HG02798 (cell line): ENCODE measurements at regions not wholly inside any gene's neighbourhood (a gene's known extent, or its start where the extent isn't known, plus 50 kb on each side); places are given as distances from the start of the nearest gene placed in this dataset.
"Not testable (repeated sequence)": the region's sequence is repeated elsewhere in the genome, so short reads cannot be mapped to it uniquely, and the experiment has no call there.

Experiments used
- ATAC-seq: cut with Tn5 transposase; IDR thresholded peaks from one replicate; pipeline ENCODE4 v1.9.1; 2021; ENCODE audit warnings: mild to moderate bottlenecking; ENCODE audit not compliant: unreplicated experiment, poor library complexity

DNA sequence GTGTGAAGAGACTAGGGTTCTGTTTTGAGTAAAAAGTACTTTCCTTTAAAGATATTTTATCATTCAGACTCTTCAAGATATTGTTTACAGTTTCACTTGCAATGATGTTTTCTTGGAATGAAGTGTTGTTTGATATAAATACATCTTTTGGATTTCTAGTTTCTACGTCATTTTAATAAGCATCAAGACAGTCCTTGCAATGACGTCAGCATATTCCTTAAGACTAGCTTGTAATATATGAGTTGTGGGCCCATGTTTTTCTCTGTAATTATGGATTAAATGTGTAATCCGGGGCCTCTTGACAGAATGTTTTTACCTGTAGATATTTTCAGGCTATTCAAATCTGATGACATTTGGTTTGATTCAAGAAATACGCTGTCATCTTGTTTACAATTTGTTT is 66.1 kb downstream of the RBMX2 start:
- ATAC-seq: no peak

DNA sequence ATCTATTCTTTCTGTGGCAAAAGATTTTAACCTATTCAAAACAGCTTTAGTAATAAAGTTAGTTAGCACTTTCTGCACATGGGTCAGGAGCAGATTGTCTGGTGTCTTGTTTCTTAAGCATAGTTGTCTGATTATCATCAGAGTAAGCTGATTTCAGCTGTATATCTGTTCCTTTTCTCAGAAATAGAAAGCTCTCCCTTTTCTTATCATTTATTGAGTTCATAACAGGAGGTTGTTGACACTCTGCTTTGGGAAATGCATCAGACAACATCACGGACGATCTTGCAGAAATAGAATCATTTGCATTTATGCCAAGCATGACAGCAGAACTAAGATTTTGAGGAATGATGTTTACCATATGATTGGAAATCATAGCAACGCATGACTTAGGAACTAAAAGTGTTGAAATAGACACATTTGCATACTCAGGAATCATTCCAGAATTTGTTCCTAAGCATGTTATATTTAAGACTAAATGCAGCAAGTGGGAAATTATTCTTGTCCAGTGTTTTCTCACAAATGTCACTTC is 66.7 kb downstream of the RBMX2 start:
- ATAC-seq: no peak

DNA sequence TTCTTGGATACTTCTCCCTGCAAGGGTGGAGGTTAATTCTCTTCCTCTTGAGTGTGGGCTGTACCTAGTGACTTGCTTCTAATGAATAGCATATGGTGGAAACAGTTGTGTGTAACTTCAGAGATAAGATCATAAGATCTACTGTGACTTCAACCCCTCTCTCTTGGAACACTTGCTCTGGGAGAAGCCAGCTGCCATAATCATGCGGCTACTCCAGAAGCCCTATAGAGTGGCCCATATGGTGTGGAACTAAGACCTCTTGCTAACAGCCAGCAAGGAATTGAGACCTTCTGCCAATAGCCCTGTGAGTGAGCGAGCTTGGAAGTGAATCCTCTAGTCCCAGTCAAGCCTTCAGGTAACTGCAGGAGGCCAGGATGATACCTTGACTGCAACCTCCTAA is 81.1 kb downstream of the RBMX2 start:
- ATAC-seq: no peak

DNA sequence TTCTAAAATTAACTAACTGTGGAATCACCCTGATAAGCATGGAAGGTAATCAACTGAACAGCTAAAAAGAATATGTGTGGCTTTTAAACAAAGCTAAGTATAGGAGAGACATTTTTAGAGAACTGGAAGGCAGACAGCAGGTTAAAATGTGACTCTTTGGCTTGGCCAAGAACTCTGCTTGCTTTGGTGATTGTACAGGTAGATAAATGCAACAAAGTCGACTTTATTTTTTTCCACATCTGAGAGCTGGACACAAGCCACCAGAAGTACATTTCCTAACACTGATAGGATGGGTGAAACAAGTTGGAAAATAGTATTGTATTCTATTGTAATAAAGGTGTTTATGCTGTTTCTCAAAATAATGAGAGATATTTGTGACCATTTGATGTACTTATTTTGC is 84.1 kb downstream of the RBMX2 start:
- no peak for ATAC-seq

DNA sequence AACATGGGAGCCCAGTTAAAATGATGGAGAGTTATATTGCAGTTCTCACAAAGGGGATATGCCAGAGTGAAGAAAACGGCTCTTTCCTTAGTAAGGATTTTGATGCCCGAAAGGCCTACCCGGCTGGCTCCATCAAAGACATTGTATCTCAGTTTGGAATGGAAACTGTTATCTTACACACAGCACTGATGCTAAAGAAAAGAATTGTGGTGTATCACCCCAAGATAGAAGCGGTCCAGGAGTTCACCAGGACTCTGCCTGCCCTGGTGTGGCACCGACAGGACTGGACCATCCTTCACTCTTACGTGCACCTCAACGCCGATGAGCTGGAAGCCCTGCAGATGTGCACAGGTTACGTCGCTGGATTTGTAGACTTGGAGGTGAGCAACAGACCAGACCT is 93.7 kb downstream of the RBMX2 start:
- ATAC-seq: not testable (repeated sequence)

DNA sequence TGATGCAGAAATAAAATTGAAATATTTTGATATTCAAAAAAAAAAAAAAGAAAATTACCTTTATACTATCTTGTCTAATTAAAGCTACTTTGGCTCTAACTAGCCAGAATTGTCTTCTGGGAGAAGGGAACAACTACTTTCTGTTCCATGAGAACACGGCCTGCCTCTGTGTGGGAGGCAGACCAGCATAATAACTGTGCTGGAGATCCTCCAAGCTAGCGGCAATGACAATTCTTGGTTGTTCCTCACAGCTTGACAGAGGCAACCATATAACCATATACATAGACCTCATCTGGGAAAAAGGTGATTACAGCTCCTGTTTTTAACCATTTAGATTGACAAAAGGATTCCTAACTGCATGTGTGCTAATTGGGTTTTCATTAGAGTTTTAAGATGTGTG is 95.7 kb downstream of the RBMX2 start:
- ATAC-seq: no peak

DNA sequence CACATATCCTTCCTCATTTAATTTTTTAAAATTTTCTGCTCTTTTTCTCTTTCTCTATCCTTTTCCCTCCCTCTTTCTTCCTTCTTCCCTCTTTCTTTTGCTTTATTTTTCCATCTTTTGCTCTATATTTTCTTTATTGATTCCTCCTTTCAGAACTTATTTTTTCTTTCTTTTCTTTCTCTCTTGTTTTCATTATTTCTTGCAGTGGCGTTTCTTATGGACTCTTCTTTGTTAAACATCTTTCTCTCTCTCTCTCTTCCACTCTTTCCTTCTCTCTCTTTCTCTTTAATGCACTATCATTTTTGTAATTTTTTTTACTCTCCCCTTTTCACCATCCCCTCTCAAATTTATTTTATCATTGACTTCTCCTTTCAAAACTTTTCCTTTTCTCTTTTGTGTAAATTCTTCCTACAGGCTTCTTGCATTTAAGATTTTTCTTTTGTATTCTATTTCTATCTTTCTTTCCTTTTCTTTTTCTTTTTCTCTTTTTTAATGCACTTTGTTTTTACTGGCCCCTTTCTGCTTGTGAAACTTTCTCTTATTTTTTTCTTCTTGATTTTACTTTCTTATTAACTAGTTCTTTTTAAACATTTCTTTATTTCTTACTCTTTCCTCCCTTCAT is 97.0 kb downstream of the RBMX2 start:
- ATAC-seq: no peak

DNA sequence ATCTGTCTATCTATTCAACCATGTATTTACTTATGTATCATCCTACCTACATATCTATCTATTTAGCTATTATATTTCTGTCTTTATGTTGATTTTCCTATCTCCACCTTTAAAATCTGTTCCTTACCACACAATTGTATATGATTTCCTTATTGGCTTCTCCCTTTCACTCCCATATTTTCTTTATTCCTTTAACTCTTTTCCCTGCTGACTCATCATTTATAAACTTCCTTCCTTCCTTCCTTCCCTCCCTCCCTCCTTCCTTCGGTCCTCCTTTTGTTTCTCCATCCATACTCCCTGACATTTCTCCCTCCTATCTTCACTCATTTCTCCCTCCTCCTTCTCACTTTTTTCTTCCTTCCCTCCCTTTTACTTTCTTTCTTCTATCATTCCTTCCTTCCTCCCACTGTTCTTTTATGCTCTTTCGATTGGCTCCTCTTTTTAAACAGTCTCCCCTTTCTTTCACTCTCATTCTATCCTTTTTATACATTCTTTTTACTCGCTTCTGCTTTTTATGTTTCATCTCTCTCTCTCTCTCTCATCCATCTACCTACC is 100.3 kb downstream of the RBMX2 start:
- ATAC-seq: no peak

DNA sequence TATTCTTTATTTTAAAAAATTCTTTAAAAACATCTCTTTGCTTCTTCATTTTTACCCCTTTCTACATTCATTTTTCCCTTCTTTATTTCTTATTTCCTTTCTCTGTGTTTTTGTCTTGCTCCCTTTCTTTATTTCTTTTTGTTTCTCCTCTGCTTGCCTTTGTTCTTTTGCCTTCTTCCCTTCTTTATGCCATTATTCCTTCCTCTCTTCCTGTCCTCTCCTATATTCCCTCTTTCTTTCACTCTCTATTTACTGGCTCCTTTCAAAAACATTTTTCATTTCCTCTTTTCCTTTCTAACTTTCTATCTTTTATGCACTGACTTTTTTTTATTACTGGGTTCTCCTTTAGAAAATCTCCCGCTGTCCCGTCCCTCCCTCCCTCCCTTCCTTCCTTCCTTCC is 102.2 kb downstream of the RBMX2 start:
- no peak for ATAC-seq

DNA sequence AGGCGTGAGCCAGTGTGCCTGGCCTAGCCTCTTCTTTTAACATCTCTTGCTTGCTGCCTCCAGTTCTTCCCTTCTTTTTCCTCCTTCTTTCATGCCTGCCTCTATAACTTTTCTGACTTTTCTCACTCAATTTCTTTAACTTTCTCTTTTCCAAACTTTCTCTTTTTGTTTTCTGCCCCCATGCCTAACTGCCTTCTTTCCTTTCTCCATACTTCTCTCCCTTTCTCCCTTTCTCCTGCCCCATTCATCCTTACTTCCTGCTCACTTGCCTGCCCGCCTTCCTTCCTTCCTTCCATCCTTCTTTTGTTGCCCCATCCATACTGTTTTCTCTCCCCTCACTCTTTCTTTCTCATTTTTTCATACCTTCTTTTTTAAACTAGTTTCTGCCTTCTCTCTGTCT is 105.2 kb downstream of the RBMX2 start:
- no peak for ATAC-seq

DNA sequence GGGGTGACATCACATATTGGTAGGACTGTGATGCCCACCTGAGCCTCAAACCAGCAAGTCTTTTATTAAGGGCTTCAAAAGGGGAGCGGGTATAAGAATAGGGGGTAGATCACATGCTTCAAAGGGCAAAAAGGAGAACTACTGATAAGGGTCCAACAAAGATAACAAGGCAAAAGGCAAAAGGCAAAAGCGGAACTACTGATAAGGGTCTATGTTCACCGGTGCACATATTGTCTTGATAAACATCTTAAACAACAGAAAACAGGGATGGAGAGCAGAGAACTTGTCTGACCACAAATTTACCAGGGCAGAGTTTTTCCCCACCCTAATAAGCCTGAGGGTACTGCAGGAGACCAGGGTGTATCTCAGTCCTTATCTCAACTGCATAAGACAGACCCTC is 110.7 kb downstream of the RBMX2 start:
- not testable (repeated sequence) for ATAC-seq

DNA sequence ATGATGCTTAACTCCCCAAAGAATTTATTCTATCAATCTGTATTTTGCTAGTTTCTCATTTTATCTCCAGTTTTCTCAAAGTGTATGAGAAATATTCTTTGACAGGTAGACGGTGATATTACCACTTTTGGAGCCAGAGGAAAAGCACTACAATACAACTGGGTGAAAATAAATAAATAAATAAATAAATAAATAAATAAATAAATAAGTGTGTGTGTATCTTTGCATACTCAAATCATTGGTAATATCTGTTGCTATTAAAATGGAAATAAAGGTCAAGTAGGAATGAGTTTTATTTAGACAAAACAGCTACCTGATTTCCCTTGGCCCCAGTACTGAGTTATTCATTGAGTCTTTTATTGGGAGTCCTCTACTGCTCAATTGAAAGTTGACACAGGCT is 114.3 kb downstream of the RBMX2 start:
- ATAC-seq: no peak

DNA sequence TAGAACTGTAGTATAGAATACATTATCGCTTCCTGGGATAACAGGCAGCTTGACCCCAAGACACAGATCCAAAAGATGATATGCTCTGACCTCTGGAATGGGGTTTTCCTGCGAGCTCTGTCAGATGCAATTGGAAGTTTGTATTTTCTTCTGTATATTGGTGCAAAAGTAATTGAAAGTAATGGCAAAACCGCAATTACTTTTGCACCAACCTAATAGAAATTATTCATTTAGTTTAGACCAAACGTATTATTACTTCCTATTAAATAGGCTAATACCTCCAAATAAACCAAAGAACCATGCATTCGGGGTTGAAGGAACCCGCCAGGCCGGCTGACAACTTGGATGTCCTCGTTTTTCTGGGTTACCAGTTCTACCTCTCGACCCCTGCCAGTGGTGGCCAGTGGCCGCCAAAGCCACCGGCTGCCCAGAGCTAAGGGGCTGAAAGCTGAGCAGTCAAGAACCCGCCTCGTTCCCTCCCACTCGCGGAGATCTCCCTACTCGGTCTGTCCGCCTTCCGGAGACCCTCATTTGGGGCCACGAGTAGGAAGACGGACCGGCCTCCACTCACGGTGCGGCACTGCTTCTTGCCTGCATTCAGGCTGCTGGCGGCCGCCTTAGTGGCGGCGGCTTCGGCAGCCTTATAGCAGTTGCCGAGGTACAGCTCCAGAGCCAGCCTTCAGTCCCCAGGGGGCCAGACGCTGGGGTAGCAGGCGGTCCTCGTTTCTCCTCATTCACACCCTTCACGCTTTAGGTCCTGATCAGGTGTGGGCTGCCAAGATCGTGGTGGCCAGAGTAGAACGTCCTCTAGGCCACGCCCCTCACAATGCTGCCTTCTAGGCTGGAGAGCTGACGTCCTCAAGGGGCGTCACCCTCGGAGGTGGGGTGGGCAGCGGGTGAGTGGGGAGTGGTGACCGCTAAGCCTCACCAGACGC is 121.9 kb downstream of the RBMX2 start:
- peak; percentile 74 for ATAC-seq

DNA sequence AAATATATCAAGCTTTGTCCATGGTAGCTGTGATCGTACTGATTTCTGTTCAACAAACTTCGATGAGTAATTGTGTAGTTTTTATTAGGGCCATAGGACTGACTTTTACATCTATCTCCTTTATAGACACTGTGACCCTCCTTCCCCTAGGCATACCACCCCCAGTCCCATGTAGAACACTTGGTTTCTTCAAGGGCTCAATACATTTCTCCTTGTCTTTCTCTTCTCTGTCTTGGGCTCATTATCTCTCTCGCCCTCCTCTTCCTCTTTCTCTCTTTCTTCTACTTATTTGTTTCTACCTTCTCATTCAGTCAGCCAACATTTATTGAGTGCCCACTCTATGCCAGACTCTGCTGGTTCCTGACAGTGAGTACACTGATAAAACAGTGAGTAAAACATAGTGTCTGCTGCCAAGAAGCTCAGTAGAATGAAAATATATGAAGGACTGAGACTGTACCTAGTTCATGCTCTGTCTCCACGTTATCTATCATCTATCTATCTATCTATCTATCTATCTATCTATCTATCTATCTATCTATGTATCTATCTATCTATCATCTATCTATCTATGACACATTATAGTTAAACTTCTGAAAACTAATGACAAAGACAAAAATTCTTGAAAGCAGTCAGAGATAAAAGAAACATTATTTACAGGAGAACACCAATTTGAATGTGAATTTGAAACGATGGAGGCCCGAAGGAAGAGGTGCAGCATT is 122.8 kb downstream of the RBMX2 start:
- no peak for ATAC-seq

DNA sequence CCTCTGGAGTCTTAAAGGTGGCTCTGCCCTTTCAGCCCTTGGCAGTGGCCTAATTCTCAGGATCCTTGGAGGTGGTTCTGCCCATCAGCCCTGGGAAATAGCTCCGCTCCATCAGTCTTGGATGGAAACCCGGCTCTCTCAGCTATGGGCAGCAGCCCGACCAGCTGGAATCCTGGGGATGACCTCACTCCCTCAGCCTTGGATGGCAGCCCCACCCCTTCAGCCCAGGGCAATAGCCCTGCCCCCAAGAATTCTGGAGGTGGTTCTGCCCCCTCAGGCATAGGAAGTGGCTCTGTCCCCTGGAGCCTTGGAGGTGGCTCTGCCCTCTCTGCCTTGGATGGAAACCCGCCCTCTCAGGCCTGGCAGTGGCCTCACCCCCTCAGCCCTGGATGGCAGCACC is 127.7 kb downstream of the RBMX2 start:
- no peak for ATAC-seq

DNA sequence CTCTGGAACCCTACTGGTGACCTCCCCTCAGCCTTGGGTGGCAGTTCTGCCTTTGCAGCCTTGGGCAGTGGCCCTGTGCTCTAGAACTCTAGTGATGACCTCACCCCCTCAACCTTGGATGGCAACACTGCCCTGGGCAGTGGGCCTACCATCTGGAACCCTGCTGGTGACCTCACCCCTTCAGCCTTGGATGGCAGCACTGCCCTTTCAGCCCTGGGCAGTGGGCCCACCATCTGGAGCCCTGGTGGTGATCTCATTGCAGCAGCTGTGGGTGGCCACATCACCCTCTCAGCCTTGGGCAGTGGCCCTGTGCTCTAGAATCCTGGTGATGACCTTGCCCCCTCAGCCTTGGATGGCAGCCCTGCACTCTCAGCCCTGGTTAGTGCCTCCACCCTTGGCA is 129.3 kb downstream of the RBMX2 start:
- ATAC-seq: no peak

DNA sequence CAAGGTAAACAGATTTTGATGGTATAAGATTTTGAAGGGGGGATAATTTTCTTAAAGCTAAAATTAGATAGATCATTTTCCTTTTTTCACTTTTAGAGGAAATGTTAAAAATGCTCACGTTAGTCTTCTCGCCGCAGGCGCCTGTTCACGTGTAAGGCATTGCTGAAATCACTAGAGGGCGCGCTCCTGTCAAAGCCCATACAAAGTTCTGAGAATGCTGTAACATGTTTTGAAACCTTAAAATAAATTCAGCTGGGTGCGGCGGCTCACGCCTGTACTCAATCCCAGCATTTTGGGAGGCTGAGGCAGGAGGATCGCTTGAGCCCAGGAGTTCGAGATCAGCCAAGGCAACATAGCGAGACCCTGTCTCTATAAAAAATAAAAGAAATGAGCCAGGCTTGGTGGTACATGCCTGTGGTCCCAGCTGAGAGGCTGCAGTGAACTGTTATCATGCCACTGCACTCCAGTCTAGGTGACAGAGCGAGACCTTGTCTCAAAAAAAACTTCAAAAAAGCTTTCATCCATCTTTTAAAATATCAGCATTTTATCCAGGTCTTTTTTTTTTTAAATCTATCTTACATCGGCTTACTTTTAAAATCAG is 138.0 kb downstream of the RBMX2 start:
- peak; percentile 70 for ATAC-seq

DNA sequence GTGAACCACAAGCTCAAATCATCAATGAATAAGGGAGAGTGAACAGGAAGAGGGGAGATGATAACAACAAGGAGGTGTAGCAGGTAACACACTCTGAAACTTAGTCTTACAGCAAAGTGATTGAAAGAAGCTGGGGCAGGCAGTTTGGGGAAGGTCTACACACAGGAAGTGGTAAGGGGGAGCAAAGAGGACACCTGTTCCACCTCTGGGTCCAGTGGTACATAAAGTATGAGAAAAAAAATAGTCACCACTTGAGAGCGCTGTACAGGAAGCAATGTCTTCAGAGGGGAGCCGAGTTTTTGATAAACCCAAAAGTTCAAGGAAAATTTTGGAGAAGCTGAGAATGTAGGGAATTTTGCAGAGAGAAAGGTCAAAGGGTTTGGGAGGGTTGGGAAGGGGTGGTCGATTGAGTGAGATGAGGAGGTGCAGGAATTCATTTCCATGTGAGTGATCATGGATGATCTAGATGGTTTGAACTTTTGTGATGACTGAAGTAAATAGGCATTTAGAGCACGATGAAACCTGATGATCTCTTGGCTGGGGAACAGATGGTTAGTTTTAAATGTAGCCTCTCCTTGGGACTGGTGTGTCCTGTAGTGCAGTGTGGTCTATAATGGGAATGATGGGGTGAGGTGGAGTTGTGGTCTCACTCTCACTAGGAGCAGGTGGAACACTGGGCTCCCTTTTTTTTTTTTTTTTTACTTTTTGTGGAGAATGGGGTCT is 142.0 kb downstream of the RBMX2 start:
- no peak for ATAC-seq

DNA sequence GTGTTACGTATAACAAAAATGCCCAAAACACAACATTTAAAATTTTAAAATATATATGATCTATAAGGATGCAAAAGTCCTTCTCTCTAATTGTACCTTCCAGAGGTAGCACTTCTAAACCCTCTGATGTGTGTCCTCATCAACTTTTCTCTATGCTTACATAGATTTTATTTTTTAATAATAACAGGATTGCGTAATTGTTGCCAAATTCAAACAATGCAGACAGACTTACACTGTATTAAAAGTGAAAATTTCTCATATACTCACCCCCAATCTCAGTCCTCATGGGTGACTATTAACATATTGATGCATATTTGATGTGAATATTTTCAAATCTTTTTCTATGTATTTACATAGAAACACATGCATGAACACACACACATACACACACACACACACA is 144.0 kb downstream of the RBMX2 start:
- no peak for ATAC-seq

DNA sequence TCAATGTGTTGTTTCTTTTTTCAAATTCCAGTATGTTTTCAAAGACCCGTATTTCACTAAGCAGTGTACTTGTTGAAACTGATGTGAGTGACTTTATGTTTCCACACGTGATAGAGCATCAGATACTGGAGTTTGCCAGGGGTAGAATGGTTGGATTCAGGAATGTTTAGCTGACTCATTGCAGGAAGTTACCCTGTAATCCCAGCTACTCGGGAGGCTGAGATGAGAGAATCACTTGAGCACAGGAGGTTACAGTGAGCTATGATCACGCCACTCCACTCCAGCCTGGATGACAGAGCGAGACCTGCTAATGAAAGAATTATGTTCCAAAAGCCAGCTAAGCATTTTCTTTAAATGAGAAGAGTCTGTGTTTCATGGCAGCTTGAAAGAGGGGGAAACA is 147.6 kb downstream of the RBMX2 start:
- not testable (repeated sequence) for ATAC-seq
